GM18519 (cell line): ENCODE measurements at regions not wholly inside any gene's neighbourhood (a gene's known extent, or its start where the extent isn't known, plus 50 kb on each side); places are given as distances from the start of the nearest gene placed in this dataset.
"Not testable (repeated sequence)": the region's sequence is repeated elsewhere in the genome, so short reads cannot be mapped to it uniquely, and the experiment has no call there.

Experiments used
- ATAC-seq: cut with Tn5 transposase; IDR thresholded peaks from one replicate; pipeline ENCODE4 v1.9.1; 2021; ENCODE audit warnings: mild to moderate bottlenecking, moderate library complexity; ENCODE audit not compliant: unreplicated experiment, low FRiP score

DNA sequence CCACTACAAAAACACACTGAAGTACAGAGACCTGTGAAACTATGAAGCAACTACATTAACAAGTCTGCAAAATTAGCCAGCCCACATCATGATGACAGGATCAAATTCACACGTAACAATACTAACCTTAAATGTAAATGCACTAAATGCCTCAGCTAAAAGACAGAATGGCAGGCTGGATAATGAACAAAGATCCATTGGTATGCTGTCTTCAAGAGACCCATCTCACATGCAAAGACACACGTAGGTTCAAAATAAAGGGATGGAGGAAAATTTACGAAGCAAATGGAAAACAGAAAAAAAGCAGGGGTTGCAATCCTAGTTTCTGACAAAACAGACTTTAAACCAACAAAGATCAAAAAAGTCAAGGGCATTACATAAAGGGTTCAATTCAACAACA lies 120.1 kb upstream of the OSTN start:
- not testable (repeated sequence) for ATAC-seq

- ATAC-seq, result no peak
Measured at GRCh38 chr3:191076903-191077552, 122.0 kb upstream of the OSTN start.

DNA sequence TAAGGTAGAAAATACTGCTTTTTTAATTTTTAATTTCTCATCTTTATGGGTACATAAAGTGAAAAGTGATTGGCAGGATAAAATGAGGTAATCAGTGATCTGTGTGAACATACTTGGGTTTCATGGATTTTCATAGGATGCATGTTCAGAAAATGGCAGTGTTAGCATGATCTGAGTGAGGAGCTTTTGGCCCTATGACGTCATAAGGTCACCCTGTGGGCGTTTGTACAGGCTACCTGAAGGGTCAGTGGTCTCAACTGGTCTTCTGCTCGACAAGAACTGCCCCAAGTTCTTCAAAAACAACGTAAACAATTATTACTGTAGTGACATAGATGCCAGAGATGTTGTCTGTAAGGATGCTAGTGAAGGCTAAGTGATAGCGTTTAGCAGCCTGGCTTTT lies 124.5 kb upstream of the OSTN start:
- no peak for ATAC-seq

DNA sequence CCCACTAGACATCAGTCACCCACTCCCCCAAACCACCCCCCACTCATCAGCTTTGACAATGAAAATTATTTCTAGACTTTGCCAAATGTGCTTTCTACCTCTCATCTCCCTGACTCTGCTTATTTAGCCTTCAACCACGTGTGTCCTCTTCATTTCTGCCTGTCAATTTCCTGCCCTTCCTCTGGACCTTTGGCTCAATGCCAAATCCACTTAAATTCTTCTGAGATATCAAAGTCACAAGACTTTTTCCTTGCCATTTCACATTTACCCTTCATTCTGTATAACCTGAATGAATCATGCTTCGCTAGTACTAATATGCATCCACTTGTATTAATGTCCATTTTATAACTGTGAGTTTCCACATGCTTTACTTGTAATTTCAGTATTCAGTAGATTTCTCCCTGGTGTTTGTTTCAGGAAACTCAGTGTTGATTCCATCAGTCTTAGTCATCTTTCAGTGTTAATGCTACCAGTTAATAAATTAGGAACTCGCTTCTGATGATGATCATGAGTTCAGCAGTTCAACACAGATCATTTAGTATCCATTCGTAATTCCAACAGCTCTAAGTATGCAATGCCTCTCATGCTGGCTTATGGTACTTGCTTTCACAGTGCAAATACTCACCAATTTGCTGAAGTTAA lies 128.2 kb upstream of the OSTN start:
- no peak for ATAC-seq

- ATAC-seq, result no peak
Measured at GRCh38 chr3:191070201-191070600, 128.8 kb upstream of the OSTN start.

GRCh38 chr3:191068946-191069813 lies 129.9 kb upstream of the OSTN start:
- ATAC-seq, result no peak

- no peak for ATAC-seq
Measured at GRCh38 chr3:191066669-191067068, 132.4 kb upstream of the OSTN start.

DNA sequence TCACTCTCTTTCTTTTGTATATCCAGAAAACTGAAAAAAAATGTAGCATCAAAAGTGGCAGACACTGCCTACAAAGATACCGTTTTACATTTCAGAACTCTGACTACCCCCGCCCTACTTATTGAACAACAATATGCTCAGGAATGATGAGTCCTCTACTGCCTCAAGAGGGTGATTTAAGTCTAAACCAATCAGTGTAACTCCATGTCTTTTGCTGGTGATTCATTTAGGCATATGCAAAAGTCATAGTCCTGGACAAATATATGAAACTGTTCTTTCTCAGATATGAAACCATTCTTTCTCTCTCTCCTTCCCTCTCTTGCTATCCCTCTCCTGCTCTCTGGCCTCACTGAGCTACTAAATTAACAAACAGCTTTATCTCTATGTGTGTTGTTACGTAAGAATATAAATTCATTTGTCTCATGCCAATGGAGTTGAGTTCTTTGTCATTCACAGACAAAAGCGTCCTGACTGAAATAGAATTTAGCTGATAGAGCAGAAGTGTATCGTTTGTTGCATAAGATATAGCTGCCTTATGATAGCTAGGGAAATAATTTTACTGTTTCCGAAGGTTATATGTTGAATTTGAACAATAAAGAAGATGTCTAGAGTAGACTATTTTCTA lies 133.7 kb upstream of the OSTN start:
- ATAC-seq, result no peak

GRCh38 chr3:191051037-191051436 lies 148.0 kb upstream of the OSTN start:
- ATAC-seq, result peak; percentile 60

GRCh38 chr3:191047930-191048329 lies 151.1 kb upstream of the OSTN start:
- ATAC-seq, result no peak

DNA sequence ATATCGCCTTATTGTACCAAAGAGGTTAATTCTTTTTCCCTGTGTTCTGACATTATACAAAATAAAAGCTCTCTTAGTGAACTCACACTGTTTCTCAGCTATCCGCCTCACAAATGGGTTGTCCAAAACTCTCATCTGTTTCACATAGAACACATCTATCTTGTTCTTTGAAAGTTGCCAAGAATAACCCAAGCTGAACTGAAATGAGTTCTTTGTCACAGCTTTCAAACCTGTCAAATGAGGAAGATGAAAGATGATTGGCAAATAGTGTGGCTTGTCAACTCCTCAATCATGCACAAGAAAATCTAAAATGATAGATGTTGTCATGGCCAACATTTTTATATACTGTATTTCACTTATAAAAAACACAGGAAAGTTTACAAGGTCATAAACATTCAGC lies 168.1 kb upstream of the OSTN start:
- no peak for ATAC-seq

- no peak for ATAC-seq
Measured at GRCh38 chr3:191030491-191030890, 168.0 kb upstream of the GMNC start.

DNA sequence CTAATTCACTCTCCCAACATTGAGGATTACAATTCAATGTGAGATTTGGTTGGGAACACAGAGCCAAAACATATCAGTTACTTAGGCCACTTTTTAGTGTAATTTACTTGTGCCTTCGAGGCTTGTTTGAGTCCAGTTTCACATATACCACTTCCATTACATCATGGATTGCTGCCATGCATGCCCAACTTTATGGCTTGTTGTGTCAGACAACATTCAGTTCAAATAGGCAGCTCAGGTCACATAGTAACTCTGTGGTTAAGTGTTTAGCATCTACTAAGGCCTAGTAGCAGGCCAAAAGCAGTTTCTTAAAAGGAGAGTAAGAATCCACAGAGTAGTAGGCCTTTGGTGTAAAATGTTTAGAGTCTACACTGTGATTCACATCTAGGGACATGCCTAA lies 164.3 kb upstream of the GMNC start:
- no peak for ATAC-seq

DNA sequence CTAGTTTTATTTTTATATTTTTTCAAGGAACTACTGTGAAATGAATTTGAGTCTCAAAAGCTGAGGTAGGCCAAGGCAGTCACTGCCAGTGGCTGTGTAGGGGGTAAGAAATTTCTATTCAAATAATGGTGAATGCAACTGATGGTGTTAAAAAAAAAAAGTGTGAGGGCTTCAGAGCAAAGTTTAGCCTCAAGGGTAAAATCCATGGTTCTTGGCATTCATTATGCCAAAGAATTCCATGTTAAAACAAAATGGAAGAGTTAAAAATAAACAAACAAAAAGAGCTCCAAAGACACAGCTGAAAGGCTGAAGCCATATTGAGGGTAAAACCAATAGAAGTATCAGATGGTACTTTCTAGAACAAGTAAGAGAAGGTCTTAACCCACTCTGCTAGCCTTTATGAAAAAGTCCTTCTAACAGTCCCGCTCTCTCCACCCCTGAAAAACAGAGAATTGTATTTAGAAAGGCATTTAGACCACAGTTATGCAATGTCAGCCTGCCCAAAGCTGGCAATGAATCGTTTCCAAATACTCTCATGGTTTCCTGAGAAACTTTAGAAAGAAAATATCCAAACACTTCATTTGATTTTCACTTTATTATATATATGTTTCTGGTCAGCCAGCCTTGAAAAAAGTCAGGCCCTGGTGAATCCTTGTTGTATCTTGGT lies 158.4 kb upstream of the GMNC start:
- ATAC-seq, result no peak

DNA sequence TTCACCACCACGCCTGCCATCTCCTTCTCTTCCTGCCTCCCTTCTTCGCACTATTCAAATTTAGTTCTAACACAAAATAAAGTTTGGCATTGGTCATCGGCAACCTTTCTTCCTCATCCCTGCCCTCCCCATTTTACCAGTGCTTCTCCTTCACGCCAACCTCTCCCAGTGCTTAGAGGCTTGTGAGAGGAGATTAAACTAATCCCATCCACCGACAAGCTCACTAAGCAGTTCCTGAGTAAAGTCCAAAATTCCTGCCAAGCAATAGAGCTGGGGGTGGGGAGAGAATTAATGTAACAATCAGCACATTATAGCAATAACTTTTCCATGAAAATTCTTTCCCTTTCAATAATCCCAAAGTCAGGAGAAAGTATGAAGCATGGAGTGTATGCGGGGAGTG lies 157.4 kb upstream of the GMNC start:
- ATAC-seq, result no peak

GRCh38 chr3:191015960-191016359 lies 153.5 kb upstream of the GMNC start:
- ATAC-seq, result not testable (repeated sequence)

GRCh38 chr3:191008074-191008473 lies 145.6 kb upstream of the GMNC start:
- ATAC-seq, result peak; percentile 44

- no peak for ATAC-seq
Measured at GRCh38 chr3:191005790-191006189, 143.3 kb upstream of the GMNC start.

- no peak for ATAC-seq
Measured at GRCh38 chr3:191003742-191004141, 141.2 kb upstream of the GMNC start.

DNA sequence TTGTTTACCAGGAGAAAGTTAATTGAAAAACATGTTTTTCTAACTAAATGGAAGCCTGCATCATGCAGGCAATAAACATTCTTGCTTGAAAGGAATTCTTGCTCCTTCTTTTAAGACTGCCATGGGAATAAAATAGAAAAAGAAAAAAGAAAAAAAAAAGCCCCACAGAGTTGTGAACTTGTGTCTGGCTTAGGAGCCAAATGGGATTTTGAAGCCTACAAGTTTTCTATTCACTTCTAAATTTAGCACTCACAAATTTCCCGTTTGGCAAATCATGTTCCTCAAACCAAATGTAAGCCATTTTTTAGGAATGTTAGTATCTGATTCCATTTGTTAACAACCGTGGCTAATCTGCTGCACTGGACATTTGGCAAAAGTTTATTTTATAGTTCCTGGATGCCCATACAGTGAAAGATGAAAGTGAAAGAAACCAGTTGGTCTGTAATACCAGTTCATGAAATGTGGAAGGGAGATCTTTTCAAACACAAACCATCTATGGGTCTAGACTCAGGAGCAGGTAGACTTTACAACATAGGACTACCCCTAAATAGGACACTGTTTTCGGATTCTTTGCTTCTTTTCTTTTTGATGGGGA lies 133.8 kb upstream of the GMNC start:
- ATAC-seq, result no peak
